ENCODE measurements at regions not wholly inside any gene's neighbourhood (a gene's known extent, or its start where the extent isn't known, plus 50 kb on each side); places are given as distances from the start of the nearest gene placed in this dataset.

- TF ChIP-seq CTCF (IDR thresholded peaks at IDR 0.05) (no peak), TCF7L2 (IDR thresholded peaks at IDR 0.05; ENCODE audit: low read depth, low read length) (no peak), SIN3A (IDR thresholded peaks at IDR 0.05; ENCODE audit: borderline replicate concordance, insufficient read depth, low read depth, low read length) (no peak), POLR2AphosphoS5 (IDR thresholded peaks at IDR 0.05; ENCODE audit: low read depth, low read length) (no peak)
These were observed 146.1 kb upstream of the FGGY start for GRCh38 chr1:59150577-59151386.
